NCI-H226 (cell line): ENCODE measurements at regions not wholly inside any gene's neighbourhood (a gene's known extent, or its start where the extent isn't known, plus 50 kb on each side); places are given as distances from the start of the nearest gene placed in this dataset.

ENCODE experiments used
- DNase-seq: peaks from one replicate; pipeline ENCODE4 v3.0.0-alpha.2; 2015

GRCh38 chr13:107138486-107138885, 570.5 kb upstream of the ARGLU1 start:
- DNase-seq = no peak

- no peak for DNase-seq
Observed at GRCh38 chr13:107133950-107134349, 566.0 kb upstream of the ARGLU1 start.

GRCh38 chr13:107130566-107130965, 562.6 kb upstream of the ARGLU1 start:
- DNase-seq = no peak

- no peak for DNase-seq
Observed at GRCh38 chr13:107124730-107125129, 556.8 kb upstream of the ARGLU1 start.

GRCh38 chr13:107124129-107124718, 556.3 kb upstream of the ARGLU1 start:
- DNase-seq = no peak

- DNase-seq = no peak
Observed at GRCh38 chr13:107121793-107122192, 553.9 kb upstream of the ARGLU1 start.

GRCh38 chr13:107119989-107120881, 552.3 kb upstream of the ARGLU1 start:
- DNase-seq = no peak

GRCh38 chr13:107118506-107118905, 550.6 kb upstream of the ARGLU1 start:
- no peak for DNase-seq

- DNase-seq = no peak
Observed at GRCh38 chr13:107117327-107118012, 549.5 kb upstream of the ARGLU1 start.

- no peak for DNase-seq
Observed at GRCh38 chr13:107113387-107113786, 545.5 kb upstream of the ARGLU1 start.

GRCh38 chr13:107111248-107111647, 543.3 kb upstream of the ARGLU1 start:
- no peak for DNase-seq

- DNase-seq = no peak
Observed at GRCh38 chr13:107104631-107105030, 536.7 kb upstream of the ARGLU1 start.

GRCh38 chr13:107102676-107103075, 534.7 kb upstream of the ARGLU1 start:
- no peak for DNase-seq

GRCh38 chr13:107099661-107100060, 531.7 kb upstream of the ARGLU1 start:
- no peak for DNase-seq

- DNase-seq = no peak
Observed at GRCh38 chr13:107097916-107098315, 530.0 kb upstream of the ARGLU1 start.

GRCh38 chr13:107095876-107096275, 527.9 kb upstream of the ARGLU1 start:
- no peak for DNase-seq

- no peak for DNase-seq
Observed at GRCh38 chr13:107091861-107092260, 523.9 kb upstream of the ARGLU1 start.

- DNase-seq = no peak
Observed at GRCh38 chr13:107091428-107091827, 523.5 kb upstream of the ARGLU1 start.

GRCh38 chr13:107088061-107088460, 520.1 kb upstream of the ARGLU1 start:
- no peak for DNase-seq

GRCh38 chr13:107079423-107080049, 511.6 kb upstream of the ARGLU1 start:
- DNase-seq = no peak

GRCh38 chr13:107078229-107078765, 510.4 kb upstream of the ARGLU1 start:
- DNase-seq = no peak

- no peak for DNase-seq
Observed at GRCh38 chr13:107076801-107077200, 508.9 kb upstream of the ARGLU1 start.

GRCh38 chr13:107075576-107075975, 507.6 kb upstream of the ARGLU1 start:
- no peak for DNase-seq
